SK-N-SH (cell line): ENCODE measurements at regions not wholly inside any gene's neighbourhood (a gene's known extent, or its start where the extent isn't known, plus 50 kb on each side); places are given as distances from the start of the nearest gene placed in this dataset.

Experiments used
- CTCF ChIA-PET: fragments of 300-600, 350-600 bp; formaldehyde crosslinking; extraction: SDS; loops from one replicate; lab custom pipeline; 2021; lab: Yijun Ruan, JAX
- POLR2A ChIA-PET: fragments of 350-600 bp; sonication (Branson Sonifier 250); formaldehyde crosslinking; extraction: SDS; loops from one replicate; lab custom pipeline; 2020; ENCODE audit warnings: antibody characterized with exemption, inconsistent platforms; lab: Yijun Ruan, JAX
- DNase-seq: peaks from one replicate; pipeline ENCODE4 v3.0.0; 2012
- H2AFZ ChIP-seq: fragments of 200-600 bp; sonication (generic); 2 replicates; pipeline ENCODE4 v1.8.1; 2016; ENCODE audit warnings: antibody characterized with exemption, mild to moderate bottlenecking, low read depth
- H3F3A ChIP-seq: fragments of 200-600 bp; sonication (generic); replicated peaks from 2 replicates; pipeline ENCODE3; 2016; ENCODE audit warnings: antibody characterized with exemption, mild to moderate bottlenecking; ENCODE audit not compliant: insufficient read depth
- H3K27ac ChIP-seq, 2 experiments: fragments of 200-500 bp in 1 of 2; fragments of 200-600 bp in 1 of 2; sonication (Bioruptor generic) in 1 of 2; sonication (generic), shearing (Covaris generic) in 1 of 2; 2 replicates each; pipeline versions ENCODE4 v1.5.1 to v1.6.1; 2014 to 2016; ENCODE audit warnings: low read depth in 2 of 2, inconsistent platforms in 1 of 2, low read length in 1 of 2, mild to moderate bottlenecking in 1 of 2, mixed read lengths in 1 of 2
- H3K27me3 ChIP-seq: fragments of 200-600 bp; sonication (generic), shearing (Covaris generic); 2 replicates; pipeline ENCODE4 v1.6.1; 2016; ENCODE audit warnings: mixed run types; ENCODE audit not compliant: insufficient read depth
- H3K36me3 ChIP-seq, 2 experiments: fragments of 200-500 bp in 1 of 2; fragments of 200-600 bp in 1 of 2; sonication (Bioruptor generic) in 1 of 2; sonication (generic) in 1 of 2; replicated peaks in 1 of 2; 2 replicates each; pipeline versions ENCODE3 to v1.5.1; 2014 to 2016; ENCODE audit warnings: low read length in 1 of 2, mild to moderate bottlenecking in 1 of 2; ENCODE audit not compliant: insufficient read depth in 2 of 2, control insufficient read depth in 1 of 2
- H3K4me1 ChIP-seq, 2 experiments: fragments of 200-500 bp in 1 of 2; fragments of 200-600 bp in 1 of 2; sonication (Bioruptor generic) in 1 of 2; sonication (generic), shearing (Covaris generic) in 1 of 2; 2 replicates each; pipeline versions ENCODE4 v1.5.1 to v1.6.1; 2014 to 2016; ENCODE audit warnings: low read depth in 1 of 2, low read length in 1 of 2, mixed run types in 1 of 2; ENCODE audit not compliant: insufficient read depth in 2 of 2, control insufficient read depth in 1 of 2
- H3K4me2 ChIP-seq: fragments of 200-600 bp; sonication (generic), shearing (Covaris generic); 2 replicates; pipeline ENCODE4 v1.6.1; 2017; ENCODE audit warnings: mixed run types
- H3K4me3 ChIP-seq, 2 experiments: fragments of 200-500 bp in 1 of 2; fragments of 200-600 bp in 1 of 2; sonication (Bioruptor generic) in 1 of 2; sonication (generic), shearing (Covaris generic) in 1 of 2; 2 replicates each; pipeline versions ENCODE4 v1.5.1 to v1.8.1; 2014 to 2016; ENCODE audit warnings: low read depth in 2 of 2, inconsistent platforms in 1 of 2, low read length in 1 of 2, mild to moderate bottlenecking in 1 of 2, mixed read lengths in 1 of 2, moderate library complexity in 1 of 2
- H3K79me2 ChIP-seq: fragments of 200-600 bp; sonication (generic); 2 replicates; pipeline ENCODE4 v1.8.1; 2017; ENCODE audit warnings: mild to moderate bottlenecking; ENCODE audit not compliant: insufficient read depth
- H3K9ac ChIP-seq: fragments of 200-600 bp; sonication (generic); 2 replicates; pipeline ENCODE4 v1.6.1; 2017; ENCODE audit warnings: mixed run types
- H3K9me2 ChIP-seq: fragments of 200-600 bp; sonication (generic); 2 replicates; pipeline ENCODE4 v1.6.1; 2017; ENCODE audit warnings: mixed run types
- H3K9me3 ChIP-seq: fragments of 200-600 bp; sonication (generic); 2 replicates; pipeline ENCODE4 v1.6.1; 2017; ENCODE audit warnings: mixed run types, mild to moderate bottlenecking, moderate library complexity
- H4K20me1 ChIP-seq: fragments of 200-600 bp; sonication (generic); 2 replicates; pipeline ENCODE4 v1.6.1; 2017; ENCODE audit warnings: mild to moderate bottlenecking, mixed run types; ENCODE audit not compliant: insufficient read depth
- CHD2 ChIP-seq: fragments of 150-350 bp; IDR thresholded peaks from 2 replicates; pipeline ENCODE4 v1.6.1; 2018; ENCODE audit warnings: low read length; ENCODE audit not compliant: partially characterized antibody
- ELF1 ChIP-seq: IDR thresholded peaks from 2 replicates; pipeline ENCODE4 v1.4.0; 2012
- FOXM1 ChIP-seq: IDR thresholded peaks from 2 replicates; pipeline ENCODE4 v1.4.0; 2012; ENCODE audit warnings: low read depth, mild to moderate bottlenecking
- GABPA ChIP-seq: IDR thresholded peaks from 2 replicates; pipeline ENCODE4 v1.4.0; 2012; ENCODE audit warnings: low read depth, mild to moderate bottlenecking
- JUND ChIP-seq: IDR thresholded peaks from 2 replicates; pipeline ENCODE4 v1.4.0; 2012
- NRF1 ChIP-seq: IDR thresholded peaks from 2 replicates; pipeline ENCODE4 v1.6.1; 2012; ENCODE audit warnings: low read depth, mild to moderate bottlenecking, low read length
- POLR2AphosphoS5 ChIP-seq: IDR thresholded peaks from 2 replicates; pipeline ENCODE4 v1.6.1; 2012; ENCODE audit warnings: low read depth, low read length
- RCOR1 ChIP-seq: fragments of 150-350 bp; IDR thresholded peaks from 2 replicates; pipeline ENCODE4 v1.6.1; 2017; ENCODE audit warnings: antibody characterized with exemption, low read length
- RXRA ChIP-seq: IDR thresholded peaks from 2 replicates; pipeline ENCODE4 v1.4.0; 2012; ENCODE audit warnings: low read depth, mild to moderate bottlenecking, borderline replicate concordance
- TCF12 ChIP-seq: IDR thresholded peaks from 2 replicates; pipeline ENCODE4 v1.4.0; 2012
- TEAD4 ChIP-seq: IDR thresholded peaks from 2 replicates; pipeline ENCODE4 v1.4.0; 2012; ENCODE audit warnings: mild to moderate bottlenecking, borderline replicate concordance; ENCODE audit not compliant: insufficient read depth
- YY1 ChIP-seq: IDR thresholded peaks from 2 replicates; pipeline ENCODE4 v1.4.0; 2012; ENCODE audit warnings: low read depth, mild to moderate bottlenecking
- WGBS: methylation state at CpG from one replicate; pipeline ENCODE4 v1.1.6; 2017; ENCODE audit warnings: low lambda C conversion rate; 5-methylcytosine and 5-hydroxymethylcytosine counted together
- TF ChIP-seq, protein P1 (sequence below): IDR thresholded peaks from 2 replicates; pipeline ENCODE4; 2012
- TF ChIP-seq, protein P2 (sequence below): fragments of 150-350 bp; IDR thresholded peaks from 2 replicates; pipeline ENCODE4 v1.6.1; 2017; ENCODE audit warnings: antibody characterized with exemption, low read length, low read depth, borderline replicate concordance
- TF ChIP-seq, protein P3 (sequence below): fragments of 200-600 bp; sonication (generic); IDR thresholded peaks from 2 replicates; pipeline ENCODE4 v1.6.1; 2017; ENCODE audit warnings: antibody characterized with exemption, mild to moderate bottlenecking, moderate library complexity
- TF ChIP-seq, protein P4 (sequence below): fragments of 150-350 bp; IDR thresholded peaks from 2 replicates; pipeline ENCODE4 v1.6.1; 2016; ENCODE audit warnings: mild to moderate bottlenecking, low read depth, low read length

DNA sequence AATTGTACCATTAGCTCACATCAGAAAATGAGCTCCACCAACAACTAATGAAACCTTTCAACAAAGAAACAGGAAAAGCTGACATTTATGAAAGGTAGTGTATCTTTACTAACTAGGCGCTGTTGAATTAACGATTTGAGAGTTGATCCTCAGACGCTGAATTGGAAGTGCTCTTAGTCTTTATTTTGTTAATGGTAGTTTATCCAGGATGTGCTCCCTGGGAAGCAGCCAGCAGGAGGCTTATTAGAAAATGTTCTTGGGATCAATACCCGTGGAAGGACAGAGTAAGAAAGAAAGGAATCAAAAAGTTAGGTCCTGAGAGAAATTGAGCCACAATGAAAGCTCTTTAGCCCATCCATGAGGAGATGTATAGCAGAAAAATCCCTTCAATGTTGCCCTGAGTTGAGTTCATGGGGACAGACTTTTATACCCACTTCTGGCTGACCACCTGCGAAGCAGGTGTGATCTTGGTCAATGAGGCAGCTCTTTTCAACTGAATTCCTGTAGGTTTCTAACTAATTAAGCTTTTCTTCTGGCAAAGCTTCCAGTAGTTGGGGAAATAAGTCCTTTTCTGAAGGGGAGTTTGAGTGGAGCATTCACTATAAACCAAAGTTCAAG is 492.6 kb upstream of the REG3G start (continued):
- TF ChIP-seq JUND (no peak), TCF12 (no peak), POLR2AphosphoS5 (no peak), RXRA (no peak), RCOR1 (no peak)
- TF ChIP-seq, protein P1, sequence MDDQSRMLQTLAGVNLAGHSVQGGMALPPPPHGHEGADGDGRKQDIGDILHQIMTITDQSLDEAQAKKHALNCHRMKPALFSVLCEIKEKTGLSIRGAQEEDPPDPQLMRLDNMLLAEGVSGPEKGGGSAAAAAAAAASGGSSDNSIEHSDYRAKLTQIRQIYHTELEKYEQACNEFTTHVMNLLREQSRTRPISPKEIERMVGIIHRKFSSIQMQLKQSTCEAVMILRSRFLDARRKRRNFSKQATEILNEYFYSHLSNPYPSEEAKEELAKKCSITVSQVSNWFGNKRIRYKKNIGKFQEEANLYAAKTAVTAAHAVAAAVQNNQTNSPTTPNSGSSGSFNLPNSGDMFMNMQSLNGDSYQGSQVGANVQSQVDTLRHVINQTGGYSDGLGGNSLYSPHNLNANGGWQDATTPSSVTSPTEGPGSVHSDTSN = no peak
- TF ChIP-seq, protein P2, sequence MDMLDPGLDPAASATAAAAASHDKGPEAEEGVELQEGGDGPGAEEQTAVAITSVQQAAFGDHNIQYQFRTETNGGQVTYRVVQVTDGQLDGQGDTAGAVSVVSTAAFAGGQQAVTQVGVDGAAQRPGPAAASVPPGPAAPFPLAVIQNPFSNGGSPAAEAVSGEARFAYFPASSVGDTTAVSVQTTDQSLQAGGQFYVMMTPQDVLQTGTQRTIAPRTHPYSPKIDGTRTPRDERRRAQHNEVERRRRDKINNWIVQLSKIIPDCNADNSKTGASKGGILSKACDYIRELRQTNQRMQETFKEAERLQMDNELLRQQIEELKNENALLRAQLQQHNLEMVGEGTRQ = no peak

DNA sequence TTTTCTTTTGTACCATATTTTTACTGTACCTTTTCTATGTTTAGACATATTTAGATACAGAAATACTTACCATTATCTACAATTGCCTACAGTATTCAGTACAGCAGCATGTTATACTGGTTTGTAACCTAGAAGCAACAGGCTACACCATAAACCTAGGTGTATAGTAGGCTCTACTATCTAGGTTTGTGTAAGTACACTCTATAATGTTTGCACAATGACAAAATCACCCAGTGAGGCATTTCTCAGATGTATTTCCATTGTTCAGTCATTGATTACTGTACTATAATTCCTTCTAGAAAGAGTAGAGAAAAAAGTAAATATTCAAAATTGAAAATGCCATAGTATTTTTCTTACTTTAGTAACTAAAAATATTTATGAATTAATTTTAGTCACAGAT is 490.1 kb upstream of the REG3G start:
- Histone ChIP-seq H3K4me2 (no peak overlapping the region), H3K9me2 (no peaks in the 10 kb centered on the region), H3K27me3 (no peaks in the 10 kb centered on the region), H3F3A (no peaks in the 10 kb centered on the region), H3K4me1 (peaks cover 0 to 3% of the 10 kb centered on the region in 2 experiments; a peak in 2 of 4 replicates), H3K4me3 (no peak overlapping the region), H4K20me1 (no peaks in the 10 kb centered on the region), H3K9me3 (no peaks in the 10 kb centered on the region), H3K9ac (no peak overlapping the region), H3K79me2 (no peaks in the 10 kb centered on the region), H3K36me3 (no peaks in the 10 kb centered on the region), H2AFZ (no peak overlapping the region), H3K27ac (no peak overlapping the region)
- CTCF ChIA-PET = no interaction called here
- POLR2A ChIA-PET = no interaction called here
- DNase-seq = no peak
- TF ChIP-seq, protein P3, sequence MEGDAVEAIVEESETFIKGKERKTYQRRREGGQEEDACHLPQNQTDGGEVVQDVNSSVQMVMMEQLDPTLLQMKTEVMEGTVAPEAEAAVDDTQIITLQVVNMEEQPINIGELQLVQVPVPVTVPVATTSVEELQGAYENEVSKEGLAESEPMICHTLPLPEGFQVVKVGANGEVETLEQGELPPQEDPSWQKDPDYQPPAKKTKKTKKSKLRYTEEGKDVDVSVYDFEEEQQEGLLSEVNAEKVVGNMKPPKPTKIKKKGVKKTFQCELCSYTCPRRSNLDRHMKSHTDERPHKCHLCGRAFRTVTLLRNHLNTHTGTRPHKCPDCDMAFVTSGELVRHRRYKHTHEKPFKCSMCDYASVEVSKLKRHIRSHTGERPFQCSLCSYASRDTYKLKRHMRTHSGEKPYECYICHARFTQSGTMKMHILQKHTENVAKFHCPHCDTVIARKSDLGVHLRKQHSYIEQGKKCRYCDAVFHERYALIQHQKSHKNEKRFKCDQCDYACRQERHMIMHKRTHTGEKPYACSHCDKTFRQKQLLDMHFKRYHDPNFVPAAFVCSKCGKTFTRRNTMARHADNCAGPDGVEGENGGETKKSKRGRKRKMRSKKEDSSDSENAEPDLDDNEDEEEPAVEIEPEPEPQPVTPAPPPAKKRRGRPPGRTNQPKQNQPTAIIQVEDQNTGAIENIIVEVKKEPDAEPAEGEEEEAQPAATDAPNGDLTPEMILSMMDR = no peak
- TF ChIP-seq, protein P2 = no peak
- no peak for TF ChIP-seq CHD2
- TF ChIP-seq GABPA = no peak
- TF ChIP-seq TEAD4 = no peak
- no peak for TF ChIP-seq POLR2AphosphoS5

DNA sequence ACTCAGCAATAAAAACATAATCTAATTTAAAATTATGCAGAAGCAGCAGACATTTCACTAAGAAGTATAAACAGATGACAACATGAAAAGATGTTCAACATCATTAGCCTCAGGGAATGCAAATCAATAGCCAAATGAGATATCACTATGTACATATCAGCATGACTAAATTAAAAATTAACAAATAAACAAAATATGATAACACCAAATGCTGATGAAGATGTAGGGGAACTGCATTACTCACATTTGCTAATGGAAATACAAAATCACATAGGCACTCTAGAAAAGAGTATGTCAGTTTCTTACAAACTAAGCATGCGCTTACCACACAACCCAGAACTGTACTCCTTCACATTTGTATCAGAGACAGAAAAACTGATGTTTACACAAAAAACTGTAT is 487.2 kb upstream of the REG3G start:
- H3K4me2 ChIP-seq = no peak overlapping the region
- no peaks in the 10 kb centered on the region for H3K4me1 ChIP-seq
- DNase-seq = no peak
- no peaks in the 10 kb centered on the region for H3F3A ChIP-seq
- H3K27me3 ChIP-seq = no peaks in the 10 kb centered on the region
- no peak overlapping the region for H3K9ac ChIP-seq
- no peaks in the 10 kb centered on the region for H3K79me2 ChIP-seq
- 55% methylated on average over 1 of the region's 1 CpG for WGBS
- H3K9me2 ChIP-seq = no peaks in the 10 kb centered on the region
- H3K9me3 ChIP-seq = no peaks in the 10 kb centered on the region
- H3K36me3 ChIP-seq = no peaks in the 10 kb centered on the region
- no peaks in the 10 kb centered on the region for H4K20me1 ChIP-seq
- CTCF ChIA-PET = no interaction called here
- TF ChIP-seq GABPA (no peak), NRF1 (no peak), ELF1 (no peak), FOXM1 (no peak), TCF12 (no peak), TEAD4 (no peak), JUND (no peak), YY1 (no peak)
- TF ChIP-seq, protein P4, sequence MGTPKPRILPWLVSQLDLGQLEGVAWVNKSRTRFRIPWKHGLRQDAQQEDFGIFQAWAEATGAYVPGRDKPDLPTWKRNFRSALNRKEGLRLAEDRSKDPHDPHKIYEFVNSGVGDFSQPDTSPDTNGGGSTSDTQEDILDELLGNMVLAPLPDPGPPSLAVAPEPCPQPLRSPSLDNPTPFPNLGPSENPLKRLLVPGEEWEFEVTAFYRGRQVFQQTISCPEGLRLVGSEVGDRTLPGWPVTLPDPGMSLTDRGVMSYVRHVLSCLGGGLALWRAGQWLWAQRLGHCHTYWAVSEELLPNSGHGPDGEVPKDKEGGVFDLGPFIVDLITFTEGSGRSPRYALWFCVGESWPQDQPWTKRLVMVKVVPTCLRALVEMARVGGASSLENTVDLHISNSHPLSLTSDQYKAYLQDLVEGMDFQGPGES = no peak
- POLR2A ChIA-PET = no interaction called here
- H3K27ac ChIP-seq = no peak overlapping the region
- H3K4me3 ChIP-seq = no peak overlapping the region
- H2AFZ ChIP-seq = no peak overlapping the region
